ENCODE measurements at regions not wholly inside any gene's neighbourhood (a gene's known extent, or its start where the extent isn't known, plus 50 kb on each side); places are given as distances from the start of the nearest gene placed in this dataset.

DNA sequence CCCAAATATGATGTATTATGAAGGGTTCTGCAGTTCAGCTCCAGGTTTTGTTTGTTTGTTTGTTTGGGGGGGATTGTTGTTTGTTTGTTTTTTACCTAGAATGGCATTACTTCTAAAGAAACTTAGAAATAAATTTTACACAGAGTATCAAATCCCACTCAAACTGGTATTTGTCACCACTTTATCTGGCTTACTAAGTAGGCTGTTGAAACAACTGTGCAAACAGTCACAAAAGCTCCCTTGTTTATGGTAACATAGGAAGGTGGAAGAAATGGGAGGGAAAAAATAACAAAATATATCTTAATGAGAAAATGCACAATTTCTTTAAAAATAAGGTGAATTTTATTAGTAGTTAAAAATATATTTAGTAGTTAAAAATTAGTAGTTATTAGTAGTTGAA is 108.3 kb upstream of the ANO5 start:
- TF ChIP-seq, protein P1, sequence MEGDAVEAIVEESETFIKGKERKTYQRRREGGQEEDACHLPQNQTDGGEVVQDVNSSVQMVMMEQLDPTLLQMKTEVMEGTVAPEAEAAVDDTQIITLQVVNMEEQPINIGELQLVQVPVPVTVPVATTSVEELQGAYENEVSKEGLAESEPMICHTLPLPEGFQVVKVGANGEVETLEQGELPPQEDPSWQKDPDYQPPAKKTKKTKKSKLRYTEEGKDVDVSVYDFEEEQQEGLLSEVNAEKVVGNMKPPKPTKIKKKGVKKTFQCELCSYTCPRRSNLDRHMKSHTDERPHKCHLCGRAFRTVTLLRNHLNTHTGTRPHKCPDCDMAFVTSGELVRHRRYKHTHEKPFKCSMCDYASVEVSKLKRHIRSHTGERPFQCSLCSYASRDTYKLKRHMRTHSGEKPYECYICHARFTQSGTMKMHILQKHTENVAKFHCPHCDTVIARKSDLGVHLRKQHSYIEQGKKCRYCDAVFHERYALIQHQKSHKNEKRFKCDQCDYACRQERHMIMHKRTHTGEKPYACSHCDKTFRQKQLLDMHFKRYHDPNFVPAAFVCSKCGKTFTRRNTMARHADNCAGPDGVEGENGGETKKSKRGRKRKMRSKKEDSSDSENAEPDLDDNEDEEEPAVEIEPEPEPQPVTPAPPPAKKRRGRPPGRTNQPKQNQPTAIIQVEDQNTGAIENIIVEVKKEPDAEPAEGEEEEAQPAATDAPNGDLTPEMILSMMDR (IDR thresholded peaks at IDR 0.05; ENCODE audit: insufficient read depth in 1 of 2, low read depth in 1 of 2, low read length in 1 of 2, severe bottlenecking in 1 of 2, unreplicated experiment in 1 of 2), result no peak
- Histone ChIP-seq H3K27me3 (replicated peaks; ENCODE audit: control insufficient read depth, insufficient read depth, low read length) (no peaks in the 10 kb centered on the region), H3K9me3 (no peaks in the 10 kb centered on the region; the same call in 1 of the 2 replicates), H3K36me3 (ENCODE audit: control insufficient read depth, insufficient read depth, low read length) (no peaks in the 10 kb centered on the region), H3K4me3 (ENCODE audit: low read depth, low read length) (no peak overlapping the region), H3K4me1 (no peaks in the 10 kb centered on the region)
- Mint-ChIP-seq H3K36me3 (ENCODE audit: insufficient read depth, unreplicated experiment) (no peaks in the 10 kb centered on the region), H3K27ac (ENCODE audit: unreplicated experiment) (no peak overlapping the region), H3K27me3 (ENCODE audit: insufficient read depth, unreplicated experiment) (no peaks in the 10 kb centered on the region), H3K4me3 (ENCODE audit: unreplicated experiment) (no peak overlapping the region), H3K4me1 (ENCODE audit: low read depth, unreplicated experiment) (peaks cover 7% of the 10 kb centered on the region), H3K9me3 (ENCODE audit: unreplicated experiment) (peaks cover 19% of the 10 kb centered on the region)
- intact Hi-C loops (cut with micrococcal nuclease; ENCODE audit: unreplicated experiment), result no loop called here
- no peak for DNase-seq
- BruUV-seq (replicated peaks), result no TSS peak
- POLR2A ChIA-PET, result no interaction called here
- CTCF ChIA-PET, result no interaction called here

DNA sequence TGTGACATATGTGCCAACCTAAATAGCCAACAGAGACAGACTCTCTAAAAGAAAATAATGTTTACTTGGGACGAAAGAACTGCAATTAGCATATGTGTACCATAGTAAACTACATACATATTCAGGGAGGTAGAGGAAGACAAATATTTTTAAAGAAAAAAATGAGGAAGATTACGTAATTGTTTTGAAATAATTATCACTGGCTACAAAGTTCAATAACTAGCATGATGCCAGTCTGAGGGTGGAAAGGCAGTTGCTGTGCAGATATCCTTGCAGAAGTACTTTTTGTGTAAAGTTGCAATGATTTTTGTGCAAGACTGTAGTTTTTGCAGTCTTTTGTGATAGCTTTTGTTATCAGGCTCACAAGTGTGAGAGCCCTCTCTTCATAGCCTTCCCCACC is 103.3 kb upstream of the ANO5 start:
- no peaks in the 10 kb centered on the region for H3K9me3 Mint-ChIP-seq (ENCODE audit: unreplicated experiment)
- no peak overlapping the region for H3K4me3 Mint-ChIP-seq (ENCODE audit: unreplicated experiment)
- no peaks in the 10 kb centered on the region for H3K4me1 Mint-ChIP-seq (ENCODE audit: low read depth, unreplicated experiment)
- H3K9me3 ChIP-seq, result no peaks in the 10 kb centered on the region
- no peaks in the 10 kb centered on the region for H3K4me1 ChIP-seq
- ChIA-PET POLR2A (no interaction called here), CTCF (no interaction called here)
- no peak overlapping the region for H3K4me3 ChIP-seq (ENCODE audit: low read depth, low read length)
- H3K36me3 Mint-ChIP-seq (ENCODE audit: insufficient read depth, unreplicated experiment), result no peaks in the 10 kb centered on the region
- H3K27ac Mint-ChIP-seq (ENCODE audit: unreplicated experiment), result no peak overlapping the region
- TF ChIP-seq, protein P1 (IDR thresholded peaks at IDR 0.05; ENCODE audit: insufficient read depth in 1 of 2, low read depth in 1 of 2, low read length in 1 of 2, severe bottlenecking in 1 of 2, unreplicated experiment in 1 of 2), result no peak
- DNase-seq, result no peak
- no peaks in the 10 kb centered on the region for H3K27me3 ChIP-seq (replicated peaks; ENCODE audit: control insufficient read depth, insufficient read depth, low read length)
- H3K27me3 Mint-ChIP-seq (ENCODE audit: insufficient read depth, unreplicated experiment), result no peaks in the 10 kb centered on the region
- H3K36me3 ChIP-seq (ENCODE audit: control insufficient read depth, insufficient read depth, low read length), result no peaks in the 10 kb centered on the region
- intact Hi-C loops (cut with micrococcal nuclease; ENCODE audit: unreplicated experiment), result no loop called here
- no TSS peak for BruUV-seq (replicated peaks)

DNA sequence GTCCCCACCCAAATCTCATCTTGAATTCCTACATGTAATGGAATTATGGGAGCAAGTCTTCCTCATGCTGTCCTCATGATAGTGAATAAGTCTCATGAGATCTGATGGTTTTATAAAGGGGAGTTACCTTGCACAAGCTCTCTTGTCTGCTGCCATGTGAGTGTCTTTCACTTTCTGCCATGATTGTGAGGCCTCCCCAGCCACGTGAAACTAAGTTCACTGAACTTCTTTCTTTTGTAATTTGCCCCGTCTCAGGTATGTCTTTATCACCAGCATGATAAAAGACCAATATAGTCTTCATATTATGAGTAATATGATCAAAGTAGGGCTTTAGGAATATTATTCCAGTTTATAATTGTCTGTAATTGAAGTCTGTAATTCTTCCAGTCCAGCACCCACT is 86.3 kb upstream of the ANO5 start:
- Histone ChIP-seq H3K9me3 (no peaks in the 10 kb centered on the region), H3K4me1 (no peaks in the 10 kb centered on the region), H3K27me3 (replicated peaks; ENCODE audit: control insufficient read depth, insufficient read depth, low read length) (no peaks in the 10 kb centered on the region), H3K4me3 (ENCODE audit: low read depth, low read length) (no peak overlapping the region), H3K36me3 (ENCODE audit: control insufficient read depth, insufficient read depth, low read length) (no peaks in the 10 kb centered on the region)
- Mint-ChIP-seq H3K4me3 (ENCODE audit: unreplicated experiment) (no peak overlapping the region), H3K9me3 (ENCODE audit: unreplicated experiment) (no peaks in the 10 kb centered on the region), H3K36me3 (ENCODE audit: insufficient read depth, unreplicated experiment) (no peaks in the 10 kb centered on the region), H3K4me1 (ENCODE audit: low read depth, unreplicated experiment) (no peaks in the 10 kb centered on the region), H3K27me3 (ENCODE audit: insufficient read depth, unreplicated experiment) (no peaks in the 10 kb centered on the region), H3K27ac (ENCODE audit: unreplicated experiment) (no peak overlapping the region)
- no peak for DNase-seq
- TF ChIP-seq, protein P1 (IDR thresholded peaks at IDR 0.05; ENCODE audit: insufficient read depth in 1 of 2, low read depth in 1 of 2, low read length in 1 of 2, severe bottlenecking in 1 of 2, unreplicated experiment in 1 of 2), result no peak
- BruUV-seq (replicated peaks), result no TSS peak
- POLR2A ChIA-PET, result no interaction called here
- intact Hi-C loops (cut with micrococcal nuclease; ENCODE audit: unreplicated experiment), result no loop called here
- CTCF ChIA-PET, result no interaction called here

Data from Caco-2 (cell line).